OCI-LY1 (cell line): ENCODE measurements at regions not wholly inside any gene's neighbourhood (a gene's known extent, or its start where the extent isn't known, plus 50 kb on each side); places are given as distances from the start of the nearest gene placed in this dataset.

Experiments
- H2AFZ ChIP-seq: fragments of 200-600 bp; sonication (generic), shearing (Covaris generic); 2 replicates; pipeline ENCODE4 v1.6.0; 2014; ENCODE audit warnings: antibody characterized with exemption, mild to moderate bottlenecking, low read length
- H3F3A ChIP-seq: fragments of 200-600 bp; sonication (generic), shearing (Covaris generic); 2 replicates; pipeline ENCODE4 v1.6.0; 2014; ENCODE audit warnings: mild to moderate bottlenecking, antibody characterized with exemption, low read length, moderate library complexity; ENCODE audit not compliant: insufficient read depth
- H3K27ac ChIP-seq: fragments of 200-600 bp; sonication (generic); 2 replicates; pipeline ENCODE4 v1.5.1; 2014; ENCODE audit warnings: low read length, mixed run types, mild to moderate bottlenecking, low read depth; ENCODE audit not compliant: poor library complexity, severe bottlenecking
- H3K27me3 ChIP-seq: fragments of 200-600 bp; sonication (generic); 2 replicates; pipeline ENCODE4 v1.6.0; 2014; ENCODE audit warnings: antibody characterized with exemption, mild to moderate bottlenecking, low read length, moderate library complexity; ENCODE audit not compliant: insufficient read depth
- H3K36me3 ChIP-seq: fragments of 200-600 bp; sonication (generic); 2 replicates; pipeline ENCODE4 v1.6.1; 2014; ENCODE audit warnings: mild to moderate bottlenecking, antibody characterized with exemption, low read length, moderate library complexity, mixed read lengths; ENCODE audit not compliant: insufficient read depth
- H3K4me1 ChIP-seq: fragments of 200-600 bp; sonication (generic); 2 replicates; pipeline ENCODE4 v1.5.1; 2014; ENCODE audit warnings: mild to moderate bottlenecking, low read length, moderate library complexity; ENCODE audit not compliant: insufficient read depth, severe bottlenecking
- H3K4me2 ChIP-seq: fragments of 200-600 bp; sonication (generic), shearing (Covaris generic); 2 replicates; pipeline ENCODE4 v1.6.1; 2014; ENCODE audit warnings: low read length
- H3K4me3 ChIP-seq: fragments of 200-600 bp; sonication (generic); 2 replicates; pipeline ENCODE4 v1.5.1; 2014; ENCODE audit warnings: low read length, low read depth, mild to moderate bottlenecking, mixed read lengths; ENCODE audit not compliant: poor library complexity, severe bottlenecking
- H3K79me2 ChIP-seq: fragments of 200-600 bp; shearing (Covaris generic); 2 replicates; pipeline ENCODE4 v1.6.1; 2016; ENCODE audit warnings: mixed run types, low read length, mixed read lengths; ENCODE audit not compliant: insufficient read depth
- H3K9ac ChIP-seq: fragments of 200-600 bp; sonication (generic), shearing (Covaris generic); 2 replicates; pipeline ENCODE4 v1.6.1; 2014; ENCODE audit warnings: mild to moderate bottlenecking, low read length, mixed read lengths
- H3K9me2 ChIP-seq: fragments of 200-600 bp; sonication (generic), shearing (Covaris generic); 2 replicates; pipeline ENCODE4 v1.6.1; 2014; ENCODE audit warnings: low read depth, mild to moderate bottlenecking, low read length, mixed read lengths
- H3K9me3 ChIP-seq: fragments of 200-600 bp; shearing (Covaris generic); 2 replicates; pipeline ENCODE4 v1.6.1; 2014; ENCODE audit warnings: low read length, mixed read lengths
- H4K20me1 ChIP-seq: fragments of 200-600 bp; sonication (generic), shearing (Covaris generic); 2 replicates; pipeline ENCODE4 v1.6.0; 2016; ENCODE audit warnings: mild to moderate bottlenecking, low read length; ENCODE audit not compliant: insufficient read depth
- EZH2 ChIP-seq: fragments of 200-600 bp; sonication (generic), shearing (Covaris generic); IDR thresholded peaks from 2 replicates; pipeline ENCODE4 v1.8.0; 2017; ENCODE audit warnings: borderline replicate concordance, mixed run types, mild to moderate bottlenecking, antibody characterized with exemption, low read length, moderate library complexity, mixed read lengths
- TF ChIP-seq, protein P1 (sequence below): fragments of 200-600 bp; sonication (generic), shearing (Covaris generic); IDR thresholded peaks from 2 replicates; pipeline ENCODE4 v1.5.1; 2017; ENCODE audit warnings: mild to moderate bottlenecking, antibody characterized with exemption, low read length, moderate library complexity, mixed read lengths

GRCh38 chr9:81824802-81825730 is 103.2 kb upstream of the SPATA31D4 start:
- Histone ChIP-seq H3K4me3 (no peak overlapping the region), H3K79me2 (no peaks in the 10 kb centered on the region), H3F3A (no peaks in the 10 kb centered on the region), H3K9ac (no peak overlapping the region), H3K36me3 (no peaks in the 10 kb centered on the region), H3K4me2 (no peak overlapping the region), H3K27ac (no peak overlapping the region), H3K9me2 (no peaks in the 10 kb centered on the region), H3K4me1 (peaks cover 16% of the 10 kb centered on the region), H3K9me3 (no peaks in the 10 kb centered on the region), H2AFZ (no peak overlapping the region), H4K20me1 (no peaks in the 10 kb centered on the region), H3K27me3 (peaks cover 8% of the 10 kb centered on the region)
- TF ChIP-seq, protein P1, sequence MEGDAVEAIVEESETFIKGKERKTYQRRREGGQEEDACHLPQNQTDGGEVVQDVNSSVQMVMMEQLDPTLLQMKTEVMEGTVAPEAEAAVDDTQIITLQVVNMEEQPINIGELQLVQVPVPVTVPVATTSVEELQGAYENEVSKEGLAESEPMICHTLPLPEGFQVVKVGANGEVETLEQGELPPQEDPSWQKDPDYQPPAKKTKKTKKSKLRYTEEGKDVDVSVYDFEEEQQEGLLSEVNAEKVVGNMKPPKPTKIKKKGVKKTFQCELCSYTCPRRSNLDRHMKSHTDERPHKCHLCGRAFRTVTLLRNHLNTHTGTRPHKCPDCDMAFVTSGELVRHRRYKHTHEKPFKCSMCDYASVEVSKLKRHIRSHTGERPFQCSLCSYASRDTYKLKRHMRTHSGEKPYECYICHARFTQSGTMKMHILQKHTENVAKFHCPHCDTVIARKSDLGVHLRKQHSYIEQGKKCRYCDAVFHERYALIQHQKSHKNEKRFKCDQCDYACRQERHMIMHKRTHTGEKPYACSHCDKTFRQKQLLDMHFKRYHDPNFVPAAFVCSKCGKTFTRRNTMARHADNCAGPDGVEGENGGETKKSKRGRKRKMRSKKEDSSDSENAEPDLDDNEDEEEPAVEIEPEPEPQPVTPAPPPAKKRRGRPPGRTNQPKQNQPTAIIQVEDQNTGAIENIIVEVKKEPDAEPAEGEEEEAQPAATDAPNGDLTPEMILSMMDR, result no peak
- no peak for TF ChIP-seq EZH2

DNA sequence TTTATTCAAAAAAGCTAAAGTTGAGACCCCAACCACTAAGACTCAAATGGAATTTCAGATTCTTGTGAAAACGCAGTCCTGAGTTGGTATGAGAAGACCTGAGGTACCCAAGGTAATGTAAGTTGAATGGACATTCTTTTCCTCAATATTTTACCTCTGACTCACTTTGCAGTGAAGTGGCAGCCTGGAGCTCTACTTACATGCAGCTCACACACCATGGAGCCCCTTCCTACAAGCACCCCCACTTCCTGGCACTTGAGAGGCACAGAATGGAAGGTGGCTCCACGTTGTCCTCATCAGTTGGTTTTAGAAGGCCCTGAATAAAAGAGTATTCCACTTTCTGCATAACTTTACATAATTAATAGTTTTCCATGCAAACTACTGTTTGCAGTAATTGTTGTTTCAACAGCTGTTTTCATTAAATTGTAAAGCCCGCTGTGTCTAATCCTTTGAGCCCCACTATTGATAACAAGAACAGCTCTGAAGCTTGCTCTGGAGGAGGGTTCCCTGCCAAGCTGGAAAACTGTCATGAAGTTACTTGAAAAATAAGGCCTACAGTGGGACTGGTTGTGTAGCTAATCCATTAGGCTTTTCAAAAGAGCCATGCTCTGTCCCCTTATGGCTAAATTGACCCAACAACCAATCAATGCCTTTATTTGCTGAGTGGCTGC is 102.2 kb upstream of the SPATA31D4 start:
- H3K27ac ChIP-seq, result no peak overlapping the region

DNA sequence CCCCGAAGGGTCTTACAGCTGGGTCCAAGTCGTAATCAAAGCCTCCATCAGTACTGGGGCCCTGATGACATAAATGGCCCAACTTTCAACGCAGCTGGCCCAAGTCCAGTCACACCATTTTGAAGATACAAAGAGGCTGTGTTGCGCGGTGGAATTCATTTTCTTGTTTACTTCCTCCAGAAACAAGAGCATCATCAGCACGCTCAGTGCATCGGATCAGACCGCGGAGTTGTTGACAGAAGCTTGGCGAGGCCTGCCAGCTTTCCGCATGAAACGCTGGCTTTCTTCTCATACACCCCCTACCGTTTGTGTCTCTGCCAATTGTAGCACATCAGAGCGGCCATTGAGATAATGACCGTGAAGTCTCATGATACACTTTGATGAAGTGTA is 101.7 kb upstream of the SPATA31D4 start:
- peaks cover 10% of the 10 kb centered on the region for H3K27me3 ChIP-seq
- no peaks in the 10 kb centered on the region for H3K79me2 ChIP-seq
- H3K4me2 ChIP-seq, result no peak overlapping the region
- no peaks in the 10 kb centered on the region for H3K36me3 ChIP-seq
- no peak for TF ChIP-seq EZH2
- TF ChIP-seq, protein P1, result no peak
- H3K4me1 ChIP-seq, result peaks cover 16% of the 10 kb centered on the region
- H4K20me1 ChIP-seq, result no peaks in the 10 kb centered on the region
- no peak overlapping the region for H3K27ac ChIP-seq
- H3F3A ChIP-seq, result no peaks in the 10 kb centered on the region
- no peak overlapping the region for H3K9ac ChIP-seq
- H2AFZ ChIP-seq, result no peak overlapping the region
- no peaks in the 10 kb centered on the region for H3K9me3 ChIP-seq
- H3K4me3 ChIP-seq, result no peak overlapping the region
- no peaks in the 10 kb centered on the region for H3K9me2 ChIP-seq

More for the DNA sequence above, 102.2 kb upstream of the SPATA31D4 start:
- Histone ChIP-seq H3K4me3 (no peak overlapping the region), H3K36me3 (no peaks in the 10 kb centered on the region), H3K27me3 (peaks cover 10% of the 10 kb centered on the region), H3K79me2 (no peaks in the 10 kb centered on the region), H3K9me3 (no peaks in the 10 kb centered on the region), H3K4me1 (peaks cover 16% of the 10 kb centered on the region), H4K20me1 (no peaks in the 10 kb centered on the region), H2AFZ (no peak overlapping the region), H3K9ac (no peak overlapping the region), H3K4me2 (no peak overlapping the region), H3K9me2 (no peaks in the 10 kb centered on the region), H3F3A (no peaks in the 10 kb centered on the region)
- TF ChIP-seq, protein P1, result no peak
